ENCODE measurements at regions not wholly inside any gene's neighbourhood (a gene's known extent, or its start where the extent isn't known, plus 50 kb on each side); places are given as distances from the start of the nearest gene placed in this dataset.
"Not testable (repeated sequence)": the region's sequence is repeated elsewhere in the genome, so short reads cannot be mapped to it uniquely, and the experiment has no call there.

GRCh38 chr6:86872810-86873209, 64.5 kb upstream of the HTR1E start:
- not testable (repeated sequence) for DNase-seq (ENCODE audit: extremely low read depth in 1 of 2, low read depth in 1 of 2)

GRCh38 chr6:86871681-86872080, 65.6 kb upstream of the HTR1E start:
- no peak for DNase-seq (ENCODE audit: extremely low read depth in 1 of 2, low read depth in 1 of 2)

GRCh38 chr6:86869500-86869899, 67.8 kb upstream of the HTR1E start:
- DNase-seq (ENCODE audit: extremely low read depth in 1 of 2, low read depth in 1 of 2) = no peak

- no peak for DNase-seq (ENCODE audit: extremely low read depth in 1 of 2, low read depth in 1 of 2)
Measured at GRCh38 chr6:86859513-86859912, 77.8 kb upstream of the HTR1E start.

GRCh38 chr6:86858970-86859369, 78.4 kb upstream of the HTR1E start:
- DNase-seq (ENCODE audit: extremely low read depth in 1 of 2, low read depth in 1 of 2) = no peak

GRCh38 chr6:86857783-86858182, 79.5 kb upstream of the HTR1E start:
- no peak for DNase-seq (ENCODE audit: extremely low read depth in 1 of 2, low read depth in 1 of 2)

- DNase-seq (ENCODE audit: extremely low read depth in 1 of 2, low read depth in 1 of 2) = peak in 1 of 2 donors; percentile 3
Measured at GRCh38 chr6:86856937-86857563, 80.3 kb upstream of the HTR1E start.

- DNase-seq (ENCODE audit: extremely low read depth in 1 of 2, low read depth in 1 of 2) = no peak
Measured at GRCh38 chr6:86856379-86856778, 80.9 kb upstream of the HTR1E start.

- DNase-seq (ENCODE audit: extremely low read depth in 1 of 2, low read depth in 1 of 2) = no peak
Measured at GRCh38 chr6:86848986-86849385, 88.3 kb upstream of the HTR1E start.

GRCh38 chr6:86832686-86833085, 104.6 kb upstream of the HTR1E start:
- no peak for DNase-seq (ENCODE audit: extremely low read depth in 1 of 2, low read depth in 1 of 2)

GRCh38 chr6:86825436-86825835, 111.9 kb upstream of the HTR1E start:
- DNase-seq (ENCODE audit: extremely low read depth in 1 of 2, low read depth in 1 of 2) = no peak

- DNase-seq (ENCODE audit: extremely low read depth in 1 of 2, low read depth in 1 of 2) = no peak
Measured at GRCh38 chr6:86822747-86823146, 114.6 kb upstream of the HTR1E start.

GRCh38 chr6:86820750-86821149, 116.6 kb upstream of the HTR1E start:
- DNase-seq (ENCODE audit: extremely low read depth in 1 of 2, low read depth in 1 of 2) = no peak

GRCh38 chr6:86793649-86794048, 143.7 kb upstream of the HTR1E start:
- no peak for DNase-seq (ENCODE audit: extremely low read depth in 1 of 2, low read depth in 1 of 2)

GRCh38 chr6:86791476-86791875, 145.9 kb upstream of the HTR1E start:
- DNase-seq (ENCODE audit: extremely low read depth in 1 of 2, low read depth in 1 of 2) = no peak

GRCh38 chr6:86789779-86790411, 147.4 kb upstream of the HTR1E start:
- DNase-seq (ENCODE audit: extremely low read depth in 1 of 2, low read depth in 1 of 2) = no peak

GRCh38 chr6:86782328-86782727, 155.0 kb upstream of the HTR1E start:
- no peak for DNase-seq (ENCODE audit: extremely low read depth in 1 of 2, low read depth in 1 of 2)

GRCh38 chr6:86780923-86781322, 156.4 kb upstream of the HTR1E start:
- no peak for DNase-seq (ENCODE audit: extremely low read depth in 1 of 2, low read depth in 1 of 2)

- DNase-seq (ENCODE audit: extremely low read depth in 1 of 2, low read depth in 1 of 2) = no peak
Measured at GRCh38 chr6:86775893-86776292, 161.4 kb upstream of the HTR1E start.

- no peak for DNase-seq (ENCODE audit: extremely low read depth in 1 of 2, low read depth in 1 of 2)
Measured at GRCh38 chr6:86765211-86765610, 172.1 kb upstream of the HTR1E start.

GRCh38 chr6:86759953-86760352, 177.4 kb upstream of the HTR1E start:
- not testable (repeated sequence) for DNase-seq (ENCODE audit: extremely low read depth in 1 of 2, low read depth in 1 of 2)

GRCh38 chr6:86756640-86757229, 180.6 kb upstream of the HTR1E start:
- DNase-seq (ENCODE audit: extremely low read depth in 1 of 2, low read depth in 1 of 2) = no peak

Data from stimulated activated CD8-positive, alpha-beta memory T cell treated with anti-CD3 and anti-CD28 coated beads, Interleukin-7, amount 100 ng/mL, for 48 hours (primary cell).